ENCODE measurements at regions not wholly inside any gene's neighbourhood (a gene's known extent, or its start where the extent isn't known, plus 50 kb on each side); places are given as distances from the start of the nearest gene placed in this dataset.

GRCh38 chr6:22736740-22737139 lies 167.4 kb downstream of the HDGFL1 start:
- TF ChIP-seq, protein P1, sequence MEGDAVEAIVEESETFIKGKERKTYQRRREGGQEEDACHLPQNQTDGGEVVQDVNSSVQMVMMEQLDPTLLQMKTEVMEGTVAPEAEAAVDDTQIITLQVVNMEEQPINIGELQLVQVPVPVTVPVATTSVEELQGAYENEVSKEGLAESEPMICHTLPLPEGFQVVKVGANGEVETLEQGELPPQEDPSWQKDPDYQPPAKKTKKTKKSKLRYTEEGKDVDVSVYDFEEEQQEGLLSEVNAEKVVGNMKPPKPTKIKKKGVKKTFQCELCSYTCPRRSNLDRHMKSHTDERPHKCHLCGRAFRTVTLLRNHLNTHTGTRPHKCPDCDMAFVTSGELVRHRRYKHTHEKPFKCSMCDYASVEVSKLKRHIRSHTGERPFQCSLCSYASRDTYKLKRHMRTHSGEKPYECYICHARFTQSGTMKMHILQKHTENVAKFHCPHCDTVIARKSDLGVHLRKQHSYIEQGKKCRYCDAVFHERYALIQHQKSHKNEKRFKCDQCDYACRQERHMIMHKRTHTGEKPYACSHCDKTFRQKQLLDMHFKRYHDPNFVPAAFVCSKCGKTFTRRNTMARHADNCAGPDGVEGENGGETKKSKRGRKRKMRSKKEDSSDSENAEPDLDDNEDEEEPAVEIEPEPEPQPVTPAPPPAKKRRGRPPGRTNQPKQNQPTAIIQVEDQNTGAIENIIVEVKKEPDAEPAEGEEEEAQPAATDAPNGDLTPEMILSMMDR (IDR thresholded peaks at IDR 0.05): no peak
- no peak for TF ChIP-seq POLR2A (IDR thresholded peaks at IDR 0.05)
